ENCODE measurements at regions not wholly inside any gene's neighbourhood (a gene's known extent, or its start where the extent isn't known, plus 50 kb on each side); places are given as distances from the start of the nearest gene placed in this dataset.

DNA sequence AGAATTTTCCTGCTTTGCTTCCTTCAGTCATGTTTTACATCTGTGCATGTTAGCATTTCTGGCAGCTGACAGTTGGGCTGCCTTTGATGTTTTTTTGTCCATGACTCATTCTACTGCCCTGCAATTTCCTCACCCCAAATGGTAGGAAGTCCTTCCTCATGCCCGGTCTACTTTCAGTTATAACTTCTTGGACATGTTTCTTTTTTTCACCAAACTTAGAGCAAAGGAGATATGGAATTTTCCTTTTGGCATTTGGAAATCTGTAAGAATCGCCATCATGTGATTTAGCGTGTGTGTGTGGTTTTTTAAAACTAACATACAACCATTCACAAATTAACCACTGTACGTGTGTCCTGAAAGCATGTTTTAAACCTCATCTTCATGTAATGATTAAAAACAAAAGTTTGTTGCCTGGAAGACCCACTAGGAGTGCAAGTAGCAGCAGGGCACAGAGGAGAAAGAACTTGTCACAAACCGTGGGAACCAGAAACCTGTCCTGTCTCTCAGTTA is 430.7 kb upstream of the CFAP20DC start (continued):
- TF ChIP-seq POLR2AphosphoS2 (IDR thresholded peaks at IDR 0.05; ENCODE audit: low read depth, low read length) (no peak), ZNF217 (IDR thresholded peaks at IDR 0.05) (peak; percentile 54; the same call in 1 of the 2 replicates), POLR2A (IDR thresholded peaks at IDR 0.05; ENCODE audit: low read depth, low read length) (no peak), LARP7 (IDR thresholded peaks at IDR 0.05) (no peak), IKZF1 (conservative IDR thresholded peaks at IDR 0.05) (peak; percentile 74), TBL1XR1 (IDR thresholded peaks at IDR 0.05; ENCODE audit: low read depth, low read length) (no peak), CHD2 (IDR thresholded peaks at IDR 0.05; ENCODE audit: borderline replicate concordance, low read depth, low read length) (no peak), SP1 (IDR thresholded peaks at IDR 0.05; ENCODE audit: low read depth, low read length) (no peak), HCFC1 (IDR thresholded peaks at IDR 0.05; ENCODE audit: low read length) (no peak), HDAC6 (IDR thresholded peaks at IDR 0.05; ENCODE audit: unreplicated experiment) (no peak), TCF12 (IDR thresholded peaks at IDR 0.05; ENCODE audit: low read depth, low read length) (no peak), CEBPB (IDR thresholded peaks at IDR 0.05; ENCODE audit: borderline replicate concordance in 1 of 2, low read depth in 2 of 2, low read length in 2 of 2) (no peak), NFYA (IDR thresholded peaks at IDR 0.05; ENCODE audit: borderline replicate concordance, low read depth, low read length) (no peak), IRF4 (IDR thresholded peaks at IDR 0.05; ENCODE audit: low read depth, low read length) (peak; percentile 78; the same call in 1 of the 2 replicates)
- TF ChIP-seq, protein P1, sequence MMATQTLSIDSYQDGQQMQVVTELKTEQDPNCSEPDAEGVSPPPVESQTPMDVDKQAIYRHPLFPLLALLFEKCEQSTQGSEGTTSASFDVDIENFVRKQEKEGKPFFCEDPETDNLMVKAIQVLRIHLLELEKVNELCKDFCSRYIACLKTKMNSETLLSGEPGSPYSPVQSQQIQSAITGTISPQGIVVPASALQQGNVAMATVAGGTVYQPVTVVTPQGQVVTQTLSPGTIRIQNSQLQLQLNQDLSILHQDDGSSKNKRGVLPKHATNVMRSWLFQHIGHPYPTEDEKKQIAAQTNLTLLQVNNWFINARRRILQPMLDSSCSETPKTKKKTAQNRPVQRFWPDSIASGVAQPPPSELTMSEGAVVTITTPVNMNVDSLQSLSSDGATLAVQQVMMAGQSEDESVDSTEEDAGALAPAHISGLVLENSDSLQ (IDR thresholded peaks at IDR 0.05): no peak; the same call in 1 of the 2 replicates
- TF ChIP-seq, protein P2, sequence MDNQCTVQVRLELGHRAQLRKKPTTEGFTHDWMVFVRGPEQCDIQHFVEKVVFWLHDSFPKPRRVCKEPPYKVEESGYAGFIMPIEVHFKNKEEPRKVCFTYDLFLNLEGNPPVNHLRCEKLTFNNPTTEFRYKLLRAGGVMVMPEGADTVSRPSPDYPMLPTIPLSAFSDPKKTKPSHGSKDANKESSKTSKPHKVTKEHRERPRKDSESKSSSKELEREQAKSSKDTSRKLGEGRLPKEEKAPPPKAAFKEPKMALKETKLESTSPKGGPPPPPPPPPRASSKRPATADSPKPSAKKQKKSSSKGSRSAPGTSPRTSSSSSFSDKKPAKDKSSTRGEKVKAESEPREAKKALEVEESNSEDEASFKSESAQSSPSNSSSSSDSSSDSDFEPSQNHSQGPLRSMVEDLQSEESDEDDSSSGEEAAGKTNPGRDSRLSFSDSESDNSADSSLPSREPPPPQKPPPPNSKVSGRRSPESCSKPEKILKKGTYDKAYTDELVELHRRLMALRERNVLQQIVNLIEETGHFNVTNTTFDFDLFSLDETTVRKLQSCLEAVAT (IDR thresholded peaks at IDR 0.05): no peak
- TF ChIP-seq, protein P3, sequence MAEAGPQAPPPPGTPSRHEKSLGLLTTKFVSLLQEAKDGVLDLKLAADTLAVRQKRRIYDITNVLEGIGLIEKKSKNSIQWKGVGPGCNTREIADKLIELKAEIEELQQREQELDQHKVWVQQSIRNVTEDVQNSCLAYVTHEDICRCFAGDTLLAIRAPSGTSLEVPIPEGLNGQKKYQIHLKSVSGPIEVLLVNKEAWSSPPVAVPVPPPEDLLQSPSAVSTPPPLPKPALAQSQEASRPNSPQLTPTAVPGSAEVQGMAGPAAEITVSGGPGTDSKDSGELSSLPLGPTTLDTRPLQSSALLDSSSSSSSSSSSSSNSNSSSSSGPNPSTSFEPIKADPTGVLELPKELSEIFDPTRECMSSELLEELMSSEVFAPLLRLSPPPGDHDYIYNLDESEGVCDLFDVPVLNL (IDR thresholded peaks at IDR 0.05; ENCODE audit: low read depth, low read length): no peak
- TF ChIP-seq, protein P4, sequence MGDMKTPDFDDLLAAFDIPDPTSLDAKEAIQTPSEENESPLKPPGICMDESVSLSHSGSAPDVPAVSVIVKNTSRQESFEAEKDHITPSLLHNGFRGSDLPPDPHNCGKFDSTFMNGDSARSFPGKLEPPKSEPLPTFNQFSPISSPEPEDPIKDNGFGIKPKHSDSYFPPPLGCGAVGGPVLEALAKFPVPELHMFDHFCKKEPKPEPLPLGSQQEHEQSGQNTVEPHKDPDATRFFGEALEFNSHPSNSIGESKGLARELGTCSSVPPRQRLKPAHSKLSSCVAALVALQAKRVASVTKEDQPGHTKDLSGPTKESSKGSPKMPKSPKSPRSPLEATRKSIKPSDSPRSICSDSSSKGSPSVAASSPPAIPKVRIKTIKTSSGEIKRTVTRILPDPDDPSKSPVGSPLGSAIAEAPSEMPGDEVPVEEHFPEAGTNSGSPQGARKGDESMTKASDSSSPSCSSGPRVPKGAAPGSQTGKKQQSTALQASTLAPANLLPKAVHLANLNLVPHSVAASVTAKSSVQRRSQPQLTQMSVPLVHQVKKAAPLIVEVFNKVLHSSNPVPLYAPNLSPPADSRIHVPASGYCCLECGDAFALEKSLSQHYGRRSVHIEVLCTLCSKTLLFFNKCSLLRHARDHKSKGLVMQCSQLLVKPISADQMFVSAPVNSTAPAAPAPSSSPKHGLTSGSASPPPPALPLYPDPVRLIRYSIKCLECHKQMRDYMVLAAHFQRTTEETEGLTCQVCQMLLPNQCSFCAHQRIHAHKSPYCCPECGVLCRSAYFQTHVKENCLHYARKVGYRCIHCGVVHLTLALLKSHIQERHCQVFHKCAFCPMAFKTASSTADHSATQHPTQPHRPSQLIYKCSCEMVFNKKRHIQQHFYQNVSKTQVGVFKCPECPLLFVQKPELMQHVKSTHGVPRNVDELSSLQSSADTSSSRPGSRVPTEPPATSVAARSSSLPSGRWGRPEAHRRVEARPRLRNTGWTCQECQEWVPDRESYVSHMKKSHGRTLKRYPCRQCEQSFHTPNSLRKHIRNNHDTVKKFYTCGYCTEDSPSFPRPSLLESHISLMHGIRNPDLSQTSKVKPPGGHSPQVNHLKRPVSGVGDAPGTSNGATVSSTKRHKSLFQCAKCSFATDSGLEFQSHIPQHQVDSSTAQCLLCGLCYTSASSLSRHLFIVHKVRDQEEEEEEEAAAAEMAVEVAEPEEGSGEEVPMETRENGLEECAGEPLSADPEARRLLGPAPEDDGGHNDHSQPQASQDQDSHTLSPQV (IDR thresholded peaks at IDR 0.05): no peak
- TF ChIP-seq, protein P5, sequence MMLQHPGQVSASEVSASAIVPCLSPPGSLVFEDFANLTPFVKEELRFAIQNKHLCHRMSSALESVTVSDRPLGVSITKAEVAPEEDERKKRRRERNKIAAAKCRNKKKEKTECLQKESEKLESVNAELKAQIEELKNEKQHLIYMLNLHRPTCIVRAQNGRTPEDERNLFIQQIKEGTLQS (IDR thresholded peaks at IDR 0.05; ENCODE audit: borderline replicate concordance, extremely low read depth, low read depth, low read length): no peak
- TF ChIP-seq, protein P6, sequence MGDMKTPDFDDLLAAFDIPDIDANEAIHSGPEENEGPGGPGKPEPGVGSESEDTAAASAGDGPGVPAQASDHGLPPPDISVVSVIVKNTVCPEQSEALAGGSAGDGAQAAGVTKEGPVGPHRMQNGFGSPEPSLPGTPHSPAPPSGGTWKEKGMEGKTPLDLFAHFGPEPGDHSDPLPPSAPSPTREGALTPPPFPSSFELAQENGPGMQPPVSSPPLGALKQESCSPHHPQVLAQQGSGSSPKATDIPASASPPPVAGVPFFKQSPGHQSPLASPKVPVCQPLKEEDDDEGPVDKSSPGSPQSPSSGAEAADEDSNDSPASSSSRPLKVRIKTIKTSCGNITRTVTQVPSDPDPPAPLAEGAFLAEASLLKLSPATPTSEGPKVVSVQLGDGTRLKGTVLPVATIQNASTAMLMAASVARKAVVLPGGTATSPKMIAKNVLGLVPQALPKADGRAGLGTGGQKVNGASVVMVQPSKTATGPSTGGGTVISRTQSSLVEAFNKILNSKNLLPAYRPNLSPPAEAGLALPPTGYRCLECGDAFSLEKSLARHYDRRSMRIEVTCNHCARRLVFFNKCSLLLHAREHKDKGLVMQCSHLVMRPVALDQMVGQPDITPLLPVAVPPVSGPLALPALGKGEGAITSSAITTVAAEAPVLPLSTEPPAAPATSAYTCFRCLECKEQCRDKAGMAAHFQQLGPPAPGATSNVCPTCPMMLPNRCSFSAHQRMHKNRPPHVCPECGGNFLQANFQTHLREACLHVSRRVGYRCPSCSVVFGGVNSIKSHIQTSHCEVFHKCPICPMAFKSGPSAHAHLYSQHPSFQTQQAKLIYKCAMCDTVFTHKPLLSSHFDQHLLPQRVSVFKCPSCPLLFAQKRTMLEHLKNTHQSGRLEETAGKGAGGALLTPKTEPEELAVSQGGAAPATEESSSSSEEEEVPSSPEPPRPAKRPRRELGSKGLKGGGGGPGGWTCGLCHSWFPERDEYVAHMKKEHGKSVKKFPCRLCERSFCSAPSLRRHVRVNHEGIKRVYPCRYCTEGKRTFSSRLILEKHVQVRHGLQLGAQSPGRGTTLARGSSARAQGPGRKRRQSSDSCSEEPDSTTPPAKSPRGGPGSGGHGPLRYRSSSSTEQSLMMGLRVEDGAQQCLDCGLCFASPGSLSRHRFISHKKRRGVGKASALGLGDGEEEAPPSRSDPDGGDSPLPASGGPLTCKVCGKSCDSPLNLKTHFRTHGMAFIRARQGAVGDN (IDR thresholded peaks at IDR 0.05): peak; percentile 58
